NB4 (cell line): ENCODE measurements at regions not wholly inside any gene's neighbourhood (a gene's known extent, or its start where the extent isn't known, plus 50 kb on each side); places are given as distances from the start of the nearest gene placed in this dataset.

Experiments
- CTCF ChIP-seq: IDR thresholded peaks from one replicate; pipeline ENCODE4 v1.5.1; 2012; ENCODE audit warnings: low read depth, low read length
- MAX ChIP-seq: IDR thresholded peaks from 2 replicates; pipeline ENCODE4 v1.6.1; 2011; ENCODE audit warnings: low read depth, low read length
- MYC ChIP-seq: IDR thresholded peaks from 2 replicates; pipeline ENCODE4 v1.6.1; 2011; ENCODE audit warnings: low read depth, low read length
- POLR2A ChIP-seq: IDR thresholded peaks from 2 replicates; pipeline ENCODE4 v1.6.1; 2011; ENCODE audit warnings: mild to moderate bottlenecking; ENCODE audit not compliant: insufficient read length; ENCODE audit errors: extremely low read depth

- TF ChIP-seq CTCF (no peak), POLR2A (no peak), MAX (no peak), MYC (no peak)
Measured at GRCh38 chr17:14011740-14012405, 57.4 kb upstream of the COX10 start.
